GM03348 (cell line): ENCODE measurements at regions not wholly inside any gene's neighbourhood (a gene's known extent, or its start where the extent isn't known, plus 50 kb on each side); places are given as distances from the start of the nearest gene placed in this dataset.

ENCODE experiments used
- DNase-seq: peaks from one replicate; pipeline ENCODE4 v3.0.0; 2012; ENCODE audit warnings: low spot score

DNA sequence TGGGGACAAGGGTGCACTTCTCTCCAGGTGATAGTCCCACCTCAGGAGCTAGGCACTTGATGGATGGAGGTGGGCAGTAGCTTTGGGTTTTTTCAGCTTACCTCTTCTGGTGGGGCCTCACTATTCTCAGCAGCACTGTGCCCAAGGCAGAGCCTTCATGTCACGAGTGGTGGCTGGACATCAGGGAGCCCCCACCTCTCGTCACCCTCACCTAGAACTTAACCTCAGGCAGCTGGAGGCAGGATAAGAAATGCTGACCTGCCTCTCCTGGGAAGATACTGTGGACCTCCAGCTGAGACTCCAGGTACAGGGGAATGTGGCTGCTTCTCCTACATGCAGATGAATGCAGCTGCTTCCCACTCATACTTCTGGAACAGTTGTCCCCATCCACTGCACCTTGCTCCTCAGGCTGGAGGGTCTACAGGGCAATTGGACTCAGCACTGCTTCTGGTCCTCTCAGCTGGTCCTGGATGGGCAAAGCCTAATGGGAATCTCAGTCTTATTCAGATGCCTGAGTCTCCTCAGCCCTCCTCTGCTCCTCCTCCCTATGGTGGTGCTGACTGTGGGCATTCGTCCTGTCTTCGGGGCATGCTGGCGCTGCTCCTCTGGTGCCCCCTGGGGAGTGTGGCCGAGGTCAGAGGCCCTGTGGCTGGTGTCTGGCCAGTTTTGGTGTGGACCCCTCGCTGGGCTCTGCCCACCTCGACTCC lies 129.9 kb downstream of the KLF13 start:
- no peak for DNase-seq

DNA sequence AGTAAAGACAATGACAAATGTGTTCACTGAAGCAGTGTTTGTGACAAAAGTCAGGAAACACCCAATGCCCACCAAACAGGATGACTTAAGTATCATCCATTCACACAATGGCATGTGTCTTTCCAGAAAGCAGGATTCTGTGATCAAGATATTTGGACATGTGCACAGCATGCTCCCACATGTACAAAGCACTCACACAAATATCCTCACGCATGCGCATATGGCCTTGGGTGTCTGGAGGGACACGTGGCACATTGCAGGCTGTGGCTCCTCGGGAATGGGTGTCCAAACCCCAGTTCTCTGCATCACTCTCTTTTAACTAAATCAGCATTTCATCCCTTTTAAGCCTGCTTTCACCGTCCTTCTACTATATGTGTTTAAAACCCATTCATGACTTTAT lies 130.5 kb downstream of the KLF13 start:
- peak; percentile 63 for DNase-seq

DNA sequence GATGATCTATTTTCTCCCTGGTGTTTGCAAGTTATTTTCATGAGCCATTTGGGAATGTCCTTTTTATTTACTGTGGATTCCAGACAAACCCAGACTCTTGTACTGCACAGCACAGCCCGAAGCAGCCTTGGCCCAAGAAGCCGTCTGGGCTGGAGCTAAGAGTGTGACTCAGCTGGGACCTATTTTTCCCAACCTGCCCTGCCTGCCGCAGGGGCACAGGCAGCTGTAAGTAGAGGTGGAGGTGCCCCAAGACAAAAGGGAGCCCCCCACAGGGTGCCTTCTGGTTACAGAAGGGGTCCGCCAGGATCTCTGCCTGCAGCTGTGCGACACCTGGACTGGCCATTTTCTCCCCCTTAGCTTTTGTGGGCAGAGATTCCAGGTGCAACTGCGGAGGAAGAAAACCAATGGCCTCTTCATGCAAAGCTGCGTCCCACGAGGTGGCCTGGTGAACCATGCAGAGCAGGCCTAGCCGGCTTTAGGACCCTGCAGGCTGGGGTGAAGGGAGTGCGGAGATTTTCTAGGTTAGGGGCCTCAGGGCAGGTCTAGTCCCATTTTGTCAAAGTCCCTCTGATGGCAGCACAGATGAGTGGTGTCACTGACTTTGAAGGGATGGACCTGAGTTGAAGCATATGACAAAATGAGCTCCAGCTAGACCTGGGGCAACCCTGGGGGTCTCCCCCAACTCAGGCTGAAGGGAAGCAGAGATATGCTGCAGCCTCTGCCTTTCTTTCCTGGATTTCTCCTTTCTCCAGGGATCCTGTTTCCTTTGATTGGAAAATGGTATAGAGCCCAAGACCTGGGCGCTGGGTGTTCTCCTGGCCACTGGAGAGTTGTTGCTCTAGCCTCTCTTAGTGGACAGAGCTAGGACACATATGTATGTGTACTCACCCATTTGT lies 131.2 kb downstream of the KLF13 start:
- DNase-seq: peak; percentile 83

DNA sequence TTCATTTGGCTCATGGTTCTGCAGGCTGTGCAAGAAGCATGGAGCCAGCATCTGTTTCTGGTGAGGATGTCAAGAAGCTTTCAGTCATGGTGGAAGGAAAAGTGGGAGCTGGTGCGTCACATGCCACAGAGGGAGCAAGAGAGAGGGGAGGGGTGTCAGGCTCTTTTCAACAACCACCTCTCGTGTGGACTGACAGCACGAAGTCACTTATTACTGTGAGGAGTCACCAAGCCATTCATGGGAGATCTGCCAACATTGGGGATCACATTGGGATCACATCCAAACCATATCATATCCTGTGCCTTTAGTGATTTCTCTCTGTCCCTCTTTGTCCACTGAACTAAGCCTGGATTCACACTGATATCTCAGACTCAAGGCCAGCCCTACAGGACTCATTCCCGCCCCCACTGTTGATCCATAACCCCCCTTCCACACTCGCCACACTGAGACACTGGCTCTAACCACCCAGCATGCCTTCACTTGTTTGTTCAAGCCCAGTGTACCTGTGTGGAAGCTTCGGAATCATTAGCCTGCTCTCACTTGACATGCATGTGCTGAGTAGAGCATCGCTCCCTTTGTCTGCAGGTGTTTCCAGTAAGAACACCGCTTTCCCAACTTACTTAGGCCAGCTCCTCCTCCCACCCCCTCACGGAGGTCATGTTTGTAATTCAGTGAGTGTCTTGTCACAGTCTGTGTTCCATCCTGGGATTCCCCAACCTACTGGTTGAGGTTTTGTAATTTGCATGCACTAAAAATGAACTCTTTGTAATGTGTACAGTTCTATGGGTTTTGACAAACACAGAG lies 132.2 kb downstream of the KLF13 start:
- no peak for DNase-seq

DNA sequence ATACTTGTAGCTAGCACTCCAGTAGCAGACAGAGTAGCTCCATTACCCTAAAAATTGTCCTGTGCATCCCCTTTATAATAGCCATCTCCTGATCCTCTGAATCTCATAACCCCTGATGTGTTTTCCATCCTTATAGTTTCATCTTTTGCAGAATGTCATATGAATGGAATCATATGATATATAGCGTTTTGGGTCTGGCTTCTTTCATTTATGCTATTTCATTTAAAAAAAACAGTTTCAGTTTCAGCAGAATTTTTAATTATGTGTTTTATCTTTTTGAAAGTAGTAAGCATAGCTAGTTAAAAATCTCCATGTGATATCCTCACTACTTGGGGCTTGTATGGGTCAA lies 132.7 kb downstream of the KLF13 start:
- no peak for DNase-seq

DNA sequence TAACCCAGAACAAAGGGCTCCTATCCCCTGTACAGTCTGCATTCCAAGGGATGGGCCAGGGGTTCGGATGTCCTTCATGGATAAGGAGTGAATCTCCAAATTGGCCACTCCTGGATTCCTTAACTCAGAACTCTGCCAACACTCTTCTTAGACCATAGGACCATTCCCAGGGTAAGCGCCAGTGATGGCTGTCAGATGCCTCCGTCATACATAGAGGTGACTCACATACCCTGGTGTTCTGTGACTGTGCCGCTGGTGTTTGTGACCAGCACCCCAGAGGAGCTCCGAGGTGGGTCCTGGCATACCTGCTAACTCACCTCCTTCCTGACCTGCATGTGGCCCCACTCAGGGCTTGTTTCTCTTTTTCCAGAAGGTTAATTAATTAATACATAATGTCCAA lies 134.7 kb downstream of the KLF13 start:
- DNase-seq: no peak

DNA sequence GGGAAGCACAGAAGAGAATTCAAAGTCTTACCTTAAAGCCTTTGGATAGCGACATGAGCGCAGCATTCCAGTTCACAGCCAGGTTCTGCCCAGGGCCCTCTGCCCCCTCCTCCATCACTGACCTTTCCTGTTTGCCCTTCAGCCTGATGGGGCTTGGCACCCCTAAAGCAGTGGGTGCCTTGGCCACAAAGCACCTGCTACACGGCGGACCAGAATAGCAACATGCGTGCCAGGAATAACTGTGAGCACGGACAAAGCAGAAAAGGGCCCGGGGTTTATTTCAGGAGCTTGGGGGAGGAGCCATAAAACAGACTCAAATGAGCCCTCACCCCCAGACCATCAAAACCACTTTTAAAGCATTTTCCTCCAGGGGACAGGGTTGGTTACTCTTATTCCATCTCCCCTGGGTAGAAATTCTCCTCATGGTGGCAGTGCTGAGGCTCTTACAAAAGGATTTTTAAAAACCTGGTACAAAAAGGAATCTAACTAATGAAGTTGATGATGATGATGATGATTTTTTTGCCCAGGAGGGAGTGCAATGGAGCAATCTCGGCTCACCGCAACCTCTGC lies 135.4 kb downstream of the KLF13 start:
- no peak for DNase-seq

DNA sequence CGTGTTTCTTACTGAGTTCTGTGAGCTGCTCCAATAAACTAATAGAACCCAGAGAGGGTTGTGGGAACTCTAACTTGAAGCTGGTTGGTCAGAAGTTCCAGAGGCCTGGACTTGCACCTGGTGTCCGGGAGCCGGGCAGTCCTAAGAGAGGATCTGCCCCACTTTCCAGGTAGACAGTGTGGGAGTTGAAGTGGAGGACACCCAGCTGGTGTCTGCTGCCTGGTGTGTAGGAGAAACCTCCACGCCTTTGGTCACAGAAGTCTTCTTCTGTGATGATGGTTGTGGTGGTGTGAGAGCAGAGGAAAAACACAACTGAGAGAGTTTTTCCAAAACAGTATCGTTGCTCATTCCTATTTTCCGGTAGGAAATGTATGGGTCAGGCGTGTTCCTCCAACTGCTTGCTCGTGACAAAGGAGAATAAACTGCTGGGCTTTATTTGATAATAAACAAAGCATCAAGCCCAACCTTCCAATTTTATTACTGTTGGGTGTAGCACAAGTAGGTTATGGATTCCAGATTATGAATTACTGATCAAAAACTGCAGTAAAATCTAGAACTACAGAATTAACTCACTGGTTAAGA lies 137.0 kb downstream of the KLF13 start:
- DNase-seq: no peak

DNA sequence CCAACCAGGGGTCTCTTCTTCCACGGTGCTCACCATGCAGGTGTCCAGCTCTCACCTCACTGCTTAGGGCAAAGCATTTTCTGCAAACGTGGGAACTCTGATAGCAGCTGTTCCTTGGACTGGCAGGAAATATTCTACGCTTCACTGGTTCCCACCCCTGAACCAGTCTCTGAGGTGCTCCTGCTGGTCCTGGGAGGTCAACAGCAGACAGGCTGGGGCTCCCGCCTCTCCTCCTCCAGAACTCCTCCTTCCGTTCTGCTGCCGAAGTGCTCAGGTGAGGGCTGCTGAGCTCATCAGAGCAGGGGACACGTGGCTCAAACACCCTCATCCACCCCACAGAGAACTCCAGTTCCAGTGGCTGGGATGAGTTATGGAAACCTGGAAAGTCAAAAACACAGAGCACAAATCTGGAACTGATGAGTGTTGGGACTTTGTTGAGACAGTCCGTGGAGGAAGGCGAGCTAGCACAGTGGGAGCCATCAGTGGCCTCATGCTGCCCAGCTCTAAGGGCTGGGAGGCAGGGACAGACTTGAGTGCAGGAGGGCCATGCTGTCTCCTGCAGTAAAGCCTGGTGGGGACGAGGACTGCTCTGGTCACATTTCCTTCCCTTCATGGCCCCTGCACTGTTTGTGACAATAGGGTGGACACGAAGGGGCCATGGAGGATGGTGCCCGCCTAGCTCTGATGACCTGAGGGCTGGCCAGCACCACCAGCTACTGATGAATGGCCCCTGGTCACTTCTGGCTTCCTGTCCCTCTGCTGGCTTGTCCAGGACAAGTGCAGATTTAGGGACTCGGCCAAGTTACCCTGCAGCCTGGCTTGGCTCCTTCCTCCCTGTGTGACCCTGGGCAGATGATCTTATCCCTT lies 137.8 kb downstream of the KLF13 start:
- no peak for DNase-seq

DNA sequence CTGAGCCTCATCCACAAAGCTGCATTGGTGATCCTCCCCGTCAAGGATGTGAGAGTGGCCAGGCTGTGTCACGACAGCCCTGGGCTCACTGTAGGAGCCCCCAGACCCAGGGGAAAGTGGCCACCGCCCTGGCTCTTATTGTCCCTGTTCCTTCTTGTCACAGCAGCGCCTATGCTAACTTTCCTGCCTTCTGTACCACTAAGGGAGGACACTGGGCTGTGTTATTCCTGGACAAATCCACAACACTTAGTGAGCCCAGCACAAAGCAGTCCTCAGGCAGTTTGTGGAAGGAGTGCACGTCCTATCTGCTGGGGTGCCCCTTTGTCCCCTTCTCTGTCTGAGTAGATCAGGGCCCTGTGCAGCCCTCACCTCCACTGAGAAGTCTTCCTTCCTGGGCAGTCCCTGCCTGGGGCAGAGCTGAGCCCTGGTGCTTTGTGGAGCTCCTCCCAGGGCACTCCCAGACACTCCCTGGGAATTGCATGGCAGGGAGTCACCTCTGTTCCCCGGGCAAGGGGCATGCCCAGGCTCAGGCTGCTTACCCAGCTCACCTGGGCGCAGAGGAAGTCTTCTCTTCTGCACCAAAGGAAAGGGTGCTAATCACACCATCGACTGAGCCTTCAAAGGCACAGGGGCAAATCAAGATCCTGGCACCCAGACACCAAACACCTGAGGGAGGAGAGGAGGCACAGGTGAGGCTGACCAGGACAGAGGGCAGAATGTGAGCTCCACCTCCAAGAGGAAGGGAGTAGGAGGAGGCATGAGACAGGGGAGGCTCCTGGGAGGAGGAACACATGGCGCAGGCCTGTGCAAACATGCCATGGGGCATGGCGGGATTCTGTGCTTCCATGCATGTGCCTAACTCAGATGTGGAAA lies 138.7 kb downstream of the KLF13 start:
- DNase-seq: no peak

DNA sequence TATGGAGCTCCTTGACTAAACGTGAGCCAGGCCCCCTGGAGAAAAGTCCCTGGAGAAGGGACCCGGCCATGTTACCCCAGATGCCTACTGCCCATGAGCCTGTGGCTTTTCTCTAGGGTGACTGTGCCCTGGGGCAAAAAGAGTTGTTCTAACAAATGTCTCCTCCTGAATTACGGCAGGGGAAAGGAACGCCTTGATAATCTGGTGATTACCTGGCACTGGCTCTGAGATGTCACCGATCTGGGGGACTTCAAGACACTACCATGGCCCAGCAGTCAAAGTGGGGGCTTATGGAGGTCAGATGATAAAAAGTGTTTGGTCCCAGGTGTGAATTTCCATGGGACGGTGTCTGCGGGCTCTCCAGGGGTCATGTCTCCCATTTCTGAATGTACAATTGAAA lies 140.7 kb downstream of the KLF13 start:
- no peak for DNase-seq

DNA sequence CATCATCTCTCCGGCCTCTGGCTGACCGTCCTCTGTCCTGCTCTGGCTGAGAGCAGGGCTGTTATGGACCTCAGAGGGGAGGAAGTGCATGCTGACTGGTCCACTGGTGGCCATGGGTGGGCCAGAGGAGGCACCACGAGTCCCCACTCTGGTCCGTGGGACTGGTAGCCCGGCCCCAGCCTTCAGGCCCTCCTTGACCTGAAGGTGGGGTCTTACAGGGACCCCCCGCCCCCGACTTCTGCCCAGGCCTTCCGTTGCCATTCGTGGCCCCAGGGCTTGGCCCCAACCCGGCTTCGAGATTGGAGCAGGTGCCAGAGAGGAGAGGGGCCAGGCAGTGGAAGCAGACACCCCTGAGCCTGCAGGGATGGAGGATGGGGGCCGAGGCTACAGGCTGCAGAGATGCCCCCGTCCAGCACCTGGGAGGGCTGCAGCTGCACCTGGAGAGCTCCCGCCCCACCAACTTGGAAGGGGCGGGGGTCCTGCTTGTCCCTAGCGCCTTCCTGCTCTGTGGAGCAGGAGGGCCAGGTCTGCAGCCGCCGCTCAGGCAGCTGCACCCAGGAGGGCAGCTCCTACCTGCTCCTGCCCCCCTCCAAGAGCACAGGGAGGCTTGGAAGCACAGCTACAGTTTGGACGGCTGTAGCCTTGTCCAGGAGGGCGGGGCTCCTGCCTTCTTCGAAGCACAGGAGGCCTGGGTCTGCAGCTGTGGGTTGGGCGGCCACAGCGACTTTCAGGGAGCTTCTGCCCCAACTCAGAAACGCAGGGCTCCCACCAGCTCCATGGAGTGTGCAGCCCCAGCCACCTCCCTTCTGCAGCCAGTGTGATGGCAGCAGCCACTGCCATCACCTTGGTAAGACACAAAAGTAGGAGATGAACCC lies 142.5 kb downstream of the KLF13 start:
- DNase-seq: no peak

DNA sequence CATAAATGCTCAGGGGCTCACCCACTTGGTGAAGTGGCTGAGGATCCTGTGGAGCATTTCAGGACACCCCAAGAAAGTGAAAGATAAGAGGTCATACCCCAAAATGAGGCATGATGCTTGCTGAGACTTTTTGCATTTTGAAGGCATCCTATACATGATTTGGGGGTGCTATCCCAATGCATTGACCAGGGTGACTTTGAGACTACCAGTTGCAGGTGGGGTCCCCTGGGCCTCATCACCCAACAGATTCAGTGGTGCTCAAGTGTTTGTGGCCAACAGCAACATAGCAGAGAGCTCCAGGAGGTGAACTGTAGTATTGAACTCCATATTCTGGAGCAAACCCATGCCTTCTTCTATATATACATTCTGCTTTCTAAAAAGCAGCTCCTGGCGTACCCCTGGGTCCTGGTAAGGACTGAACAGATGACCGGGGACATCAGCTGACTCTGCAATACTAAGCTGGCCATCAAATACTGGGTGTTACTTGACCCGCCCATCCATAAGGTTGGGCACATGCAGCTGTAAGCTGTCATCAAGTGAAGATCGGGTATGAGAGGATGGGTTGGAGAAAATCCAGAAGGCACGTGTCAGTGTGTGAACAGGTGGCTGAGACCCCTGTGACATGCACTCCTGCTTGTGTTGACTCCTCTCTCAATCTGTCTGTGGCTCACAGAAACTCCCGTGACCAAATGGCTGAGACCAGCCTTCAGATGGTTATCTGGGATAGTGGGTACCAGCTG lies 143.3 kb downstream of the KLF13 start:
- no peak for DNase-seq

DNA sequence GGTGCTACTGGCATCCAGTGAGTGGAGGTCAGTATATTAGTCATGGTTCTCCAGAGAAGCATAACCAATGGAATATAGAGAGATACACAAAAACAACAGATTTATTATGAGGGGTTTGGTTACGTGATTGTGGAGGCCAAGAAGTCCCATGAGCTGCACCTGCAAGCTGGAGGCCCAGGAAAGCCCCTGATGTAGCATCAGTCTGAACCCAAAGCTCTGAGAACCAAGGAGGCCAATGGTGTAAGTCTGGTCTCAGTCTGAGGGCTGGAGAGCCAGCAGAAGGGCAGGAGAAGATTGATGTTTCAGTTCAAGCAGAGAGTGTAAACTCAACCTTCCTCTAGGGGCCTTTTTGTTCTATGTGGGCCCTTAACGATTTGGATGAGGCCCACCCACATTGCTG lies 144.1 kb downstream of the KLF13 start:
- DNase-seq: no peak

DNA sequence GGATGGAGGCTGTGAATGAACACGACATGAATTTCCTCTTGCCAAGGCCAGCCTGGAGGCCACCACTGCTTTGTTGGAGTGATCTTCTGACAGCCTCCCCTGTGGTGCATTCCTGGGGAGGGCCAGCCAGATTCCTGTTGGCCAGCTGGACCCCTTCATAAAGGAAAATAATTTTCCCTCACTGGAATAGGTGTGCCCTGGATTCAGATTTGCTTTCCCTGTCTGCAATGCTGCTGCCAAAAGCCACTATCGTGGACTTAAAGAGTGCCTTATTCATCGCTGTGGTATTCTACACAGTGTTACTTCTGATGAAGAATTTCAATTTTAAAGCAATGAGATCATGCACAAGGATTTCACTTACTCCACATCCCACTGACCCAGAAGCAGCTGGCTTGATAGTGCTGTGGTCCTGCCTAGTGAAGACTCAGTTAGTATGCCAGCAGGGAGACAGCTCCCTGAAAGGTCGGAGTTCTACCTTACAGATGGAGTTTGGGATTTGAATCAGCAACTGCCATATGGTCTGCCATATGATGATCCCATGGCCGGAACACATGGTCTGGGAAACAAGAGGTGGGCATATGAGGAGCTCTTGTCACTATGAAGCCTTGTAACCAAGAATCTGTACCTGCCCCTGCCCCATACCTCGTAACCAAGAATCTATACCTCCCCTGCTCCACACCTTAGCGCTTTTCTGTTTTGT lies 145.2 kb downstream of the KLF13 start:
- peak; percentile 89 for DNase-seq

DNA sequence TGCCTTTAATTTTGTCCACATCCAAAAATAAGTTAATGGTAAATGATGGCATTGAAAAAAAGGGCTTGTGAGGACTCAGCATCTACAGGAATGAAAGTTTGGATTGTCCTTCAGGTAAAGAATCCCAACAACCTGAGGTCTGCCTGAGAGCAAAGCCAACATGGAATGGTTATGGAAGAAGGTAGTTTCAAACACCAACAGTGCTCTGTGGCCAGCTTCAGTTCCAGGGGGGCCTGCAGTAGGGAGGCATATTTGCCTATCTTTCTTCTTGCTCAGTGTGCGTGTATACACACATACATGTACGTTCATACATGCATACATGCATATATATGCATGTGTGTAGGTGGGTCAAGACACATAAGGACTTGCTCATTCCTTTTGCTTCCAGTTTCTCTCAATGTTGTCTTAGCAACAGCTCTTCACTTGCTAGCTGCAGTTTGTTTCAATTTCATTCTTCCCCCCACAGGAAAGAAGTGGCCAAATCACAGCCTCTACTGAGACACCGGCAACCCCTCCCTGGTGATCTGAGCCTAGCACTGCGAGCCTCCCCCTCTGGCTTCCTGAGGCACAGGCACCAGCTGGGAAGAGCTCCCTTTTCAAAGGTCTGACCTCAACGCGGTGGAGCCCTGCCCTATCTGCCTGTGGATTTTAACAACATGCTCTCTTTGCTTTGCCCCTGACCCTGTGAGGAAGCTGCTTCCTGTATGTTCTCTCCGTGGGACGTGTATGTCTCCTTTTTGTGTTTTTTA lies 146.2 kb downstream of the KLF13 start:
- peak; percentile 60 for DNase-seq
